Fibroblast of lung (primary cell): ENCODE measurements at regions not wholly inside any gene's neighbourhood (a gene's known extent, or its start where the extent isn't known, plus 50 kb on each side); places are given as distances from the start of the nearest gene placed in this dataset.

ENCODE experiments used
- EZH2 ChIP-seq: IDR thresholded peaks from 2 replicates; pipeline ENCODE4 v1.5.1; 2012; ENCODE audit warnings: low read length, control low read depth, mild to moderate bottlenecking; ENCODE audit errors: missing control alignments
- TF ChIP-seq, protein P1 (sequence below), 2 donors: IDR thresholded peaks in 1 of 2; conservative IDR thresholded peaks in 1 of 2; 1 replicate in 1 of 2; 2 replicates in 1 of 2; pipeline ENCODE4 v1.5.1; 2011 to 2012; ENCODE audit warnings: low read length in 2 of 2, control low read depth in 1 of 2, inconsistent platforms in 1 of 2, low read depth in 1 of 2, mild to moderate bottlenecking in 1 of 2

GRCh38 chr6:68049562-68049961, 585.5 kb upstream of the ADGRB3 start:
- TF ChIP-seq, protein P1, sequence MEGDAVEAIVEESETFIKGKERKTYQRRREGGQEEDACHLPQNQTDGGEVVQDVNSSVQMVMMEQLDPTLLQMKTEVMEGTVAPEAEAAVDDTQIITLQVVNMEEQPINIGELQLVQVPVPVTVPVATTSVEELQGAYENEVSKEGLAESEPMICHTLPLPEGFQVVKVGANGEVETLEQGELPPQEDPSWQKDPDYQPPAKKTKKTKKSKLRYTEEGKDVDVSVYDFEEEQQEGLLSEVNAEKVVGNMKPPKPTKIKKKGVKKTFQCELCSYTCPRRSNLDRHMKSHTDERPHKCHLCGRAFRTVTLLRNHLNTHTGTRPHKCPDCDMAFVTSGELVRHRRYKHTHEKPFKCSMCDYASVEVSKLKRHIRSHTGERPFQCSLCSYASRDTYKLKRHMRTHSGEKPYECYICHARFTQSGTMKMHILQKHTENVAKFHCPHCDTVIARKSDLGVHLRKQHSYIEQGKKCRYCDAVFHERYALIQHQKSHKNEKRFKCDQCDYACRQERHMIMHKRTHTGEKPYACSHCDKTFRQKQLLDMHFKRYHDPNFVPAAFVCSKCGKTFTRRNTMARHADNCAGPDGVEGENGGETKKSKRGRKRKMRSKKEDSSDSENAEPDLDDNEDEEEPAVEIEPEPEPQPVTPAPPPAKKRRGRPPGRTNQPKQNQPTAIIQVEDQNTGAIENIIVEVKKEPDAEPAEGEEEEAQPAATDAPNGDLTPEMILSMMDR (conservative IDR thresholded peaks at IDR 0.05 in 1 of 2, IDR thresholded peaks at IDR 0.05 in 1 of 2; ENCODE audit: low read depth in 1 of 2, low read length in 2 of 2): no peak
- TF ChIP-seq EZH2: no peak
